Activated CD8-positive, alpha-beta memory T cell treated with anti-CD3 and anti-CD28 coated beads for 4 hours (primary cell): ENCODE measurements at regions not wholly inside any gene's neighbourhood (a gene's known extent, or its start where the extent isn't known, plus 50 kb on each side); places are given as distances from the start of the nearest gene placed in this dataset.
"Not testable (repeated sequence)": the region's sequence is repeated elsewhere in the genome, so short reads cannot be mapped to it uniquely, and the experiment has no call there.

Experiments
- DNase-seq, 2 donors: peaks; one replicate each; pipeline ENCODE4 v3.0.0-alpha.2; 2020; ENCODE audit warnings: low read depth in 2 of 2

GRCh38 chr12:46627686-46628085 lies 198.1 kb downstream of the SLC38A4 start:
- no peak for DNase-seq

- DNase-seq: not testable (repeated sequence)
Observed at GRCh38 chr12:46619474-46619873, 206.3 kb downstream of the SLC38A4 start.

GRCh38 chr12:46617737-46618136 lies 208.1 kb downstream of the SLC38A4 start:
- DNase-seq: not testable (repeated sequence)

- no peak for DNase-seq
Observed at GRCh38 chr12:46617167-46617566, 208.6 kb downstream of the SLC38A4 start.

GRCh38 chr12:46610754-46611153 lies 215.0 kb downstream of the SLC38A4 start:
- DNase-seq: no peak

- no peak for DNase-seq
Observed at GRCh38 chr12:46609674-46610073, 216.1 kb downstream of the SLC38A4 start.

GRCh38 chr12:46609273-46609623 lies 216.5 kb downstream of the SLC38A4 start:
- DNase-seq: no peak

GRCh38 chr12:46608431-46609272 lies 217.1 kb downstream of the SLC38A4 start:
- DNase-seq: no peak

- no peak for DNase-seq
Observed at GRCh38 chr12:46604684-46605083, 221.1 kb downstream of the SLC38A4 start.

- DNase-seq: no peak
Observed at GRCh38 chr12:46603776-46604456, 221.9 kb downstream of the SLC38A4 start.

- no peak for DNase-seq
Observed at GRCh38 chr12:46602474-46602873, 223.3 kb downstream of the SLC38A4 start.

- DNase-seq: no peak
Observed at GRCh38 chr12:46590991-46591703, 218.6 kb upstream of the SLC38A2 start.

GRCh38 chr12:46585854-46586621 lies 213.5 kb upstream of the SLC38A2 start:
- peak in 1 of 2 donors; percentile 10 for DNase-seq

GRCh38 chr12:46584098-46584497 lies 211.5 kb upstream of the SLC38A2 start:
- DNase-seq: not testable (repeated sequence)

- not testable (repeated sequence) for DNase-seq
Observed at GRCh38 chr12:46581990-46582389, 209.4 kb upstream of the SLC38A2 start.

GRCh38 chr12:46580445-46580844 lies 207.9 kb upstream of the SLC38A2 start:
- no peak for DNase-seq

- DNase-seq: no peak
Observed at GRCh38 chr12:46579474-46579873, 206.9 kb upstream of the SLC38A2 start.

GRCh38 chr12:46578190-46578982 lies 205.8 kb upstream of the SLC38A2 start:
- no peak for DNase-seq

- no peak for DNase-seq
Observed at GRCh38 chr12:46577063-46577776, 204.6 kb upstream of the SLC38A2 start.

GRCh38 chr12:46574847-46575246 lies 202.3 kb upstream of the SLC38A2 start:
- no peak for DNase-seq
